HG03354 (cell line): ENCODE measurements at regions not wholly inside any gene's neighbourhood (a gene's known extent, or its start where the extent isn't known, plus 50 kb on each side); places are given as distances from the start of the nearest gene placed in this dataset.

ENCODE experiments used
- ATAC-seq: cut with Tn5 transposase; IDR thresholded peaks from one replicate; pipeline ENCODE4 v1.9.1; 2021; ENCODE audit warnings: mild to moderate bottlenecking; ENCODE audit not compliant: unreplicated experiment, poor library complexity, severe bottlenecking

GRCh38 chr21:38992737-38993136 is 187.0 kb downstream of the ETS2 start:
- no peak for ATAC-seq

GRCh38 chr21:38990424-38990794 is 184.7 kb downstream of the ETS2 start:
- no peak for ATAC-seq

GRCh38 chr21:38989745-38990423 is 184.2 kb downstream of the ETS2 start:
- no peak for ATAC-seq

GRCh38 chr21:38989379-38989744 is 183.6 kb downstream of the ETS2 start:
- no peak for ATAC-seq

- no peak for ATAC-seq
Measured at GRCh38 chr21:38988509-38989378, 183.0 kb downstream of the ETS2 start.

- no peak for ATAC-seq
Measured at GRCh38 chr21:38987633-38988508, 182.1 kb downstream of the ETS2 start.

- ATAC-seq: no peak
Measured at GRCh38 chr21:38986806-38987632, 181.3 kb downstream of the ETS2 start.

- ATAC-seq: no peak
Measured at GRCh38 chr21:38986406-38986805, 180.7 kb downstream of the ETS2 start.

- peak; percentile 56 for ATAC-seq
Measured at GRCh38 chr21:38985568-38986378, 180.0 kb downstream of the ETS2 start.

- ATAC-seq: no peak
Measured at GRCh38 chr21:38984982-38985567, 179.3 kb downstream of the ETS2 start.

- ATAC-seq: no peak
Measured at GRCh38 chr21:38984568-38984967, 178.8 kb downstream of the ETS2 start.

GRCh38 chr21:38983560-38983959 is 177.8 kb downstream of the ETS2 start:
- no peak for ATAC-seq

- ATAC-seq: no peak
Measured at GRCh38 chr21:38982804-38983203, 177.1 kb downstream of the ETS2 start.

GRCh38 chr21:38982096-38982495 is 176.4 kb downstream of the ETS2 start:
- ATAC-seq: no peak

- ATAC-seq: no peak
Measured at GRCh38 chr21:38980416-38981313, 174.9 kb downstream of the ETS2 start.

- ATAC-seq: no peak
Measured at GRCh38 chr21:38979271-38980121, 173.8 kb downstream of the ETS2 start.

GRCh38 chr21:38976900-38977299 is 171.2 kb downstream of the ETS2 start:
- ATAC-seq: no peak
